NCI-H2171 (cell line): ENCODE measurements at regions not wholly inside any gene's neighbourhood (a gene's known extent, or its start where the extent isn't known, plus 50 kb on each side); places are given as distances from the start of the nearest gene placed in this dataset.

Source experiments
- DNase-seq: peaks from one replicate; lab custom pipeline; 2025; lab: John Stamatoyannopoulos, UW

DNA sequence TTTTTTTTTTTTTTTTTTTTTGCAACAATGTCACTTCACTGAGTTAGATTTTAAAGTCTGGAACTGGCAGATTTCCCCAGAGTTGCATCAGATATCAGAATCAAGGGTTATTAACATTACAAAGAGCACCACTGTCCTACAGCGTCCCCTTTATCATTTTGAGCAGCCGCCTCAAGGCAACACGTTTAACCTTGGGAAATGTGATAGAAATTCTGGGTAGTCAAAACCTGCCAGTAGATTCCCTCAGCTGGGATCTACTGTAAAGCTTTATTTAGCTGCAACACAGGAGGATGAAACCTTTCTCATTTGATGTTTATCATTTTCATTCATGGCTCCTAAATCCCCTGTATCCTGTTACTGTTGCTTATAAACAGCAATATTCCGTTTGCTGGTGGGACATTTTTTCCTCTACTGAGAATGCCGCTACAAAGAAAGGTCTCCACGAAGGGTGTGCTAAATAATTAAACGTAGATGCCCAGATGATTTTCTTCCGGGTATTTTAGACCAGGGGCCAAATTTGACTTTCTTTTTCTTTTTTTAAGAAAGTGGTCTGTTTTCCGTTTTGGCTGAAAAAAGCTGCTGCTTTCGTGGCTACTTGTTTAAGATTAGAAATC is 436.1 kb upstream of the GOT2 start:
- no peak for DNase-seq

DNA sequence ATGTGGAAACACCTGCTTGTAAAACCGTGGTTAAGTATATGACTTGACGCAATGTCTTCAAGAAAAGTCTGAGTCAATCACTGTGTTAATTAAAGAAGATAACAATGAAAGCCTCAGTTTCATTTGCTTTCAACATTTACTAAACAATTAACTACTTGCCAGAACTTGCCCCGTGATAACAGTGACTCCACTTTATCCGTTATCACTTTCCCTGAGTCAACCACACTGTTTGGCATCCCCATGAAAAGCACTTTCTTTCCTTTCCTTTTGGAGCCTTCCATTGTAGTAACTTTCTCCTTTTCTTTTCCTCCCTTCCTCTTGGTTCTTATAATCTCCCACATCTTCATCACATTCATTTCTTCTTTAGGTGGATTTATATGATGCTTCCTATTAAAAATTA is 435.1 kb upstream of the GOT2 start:
- DNase-seq = no peak

DNA sequence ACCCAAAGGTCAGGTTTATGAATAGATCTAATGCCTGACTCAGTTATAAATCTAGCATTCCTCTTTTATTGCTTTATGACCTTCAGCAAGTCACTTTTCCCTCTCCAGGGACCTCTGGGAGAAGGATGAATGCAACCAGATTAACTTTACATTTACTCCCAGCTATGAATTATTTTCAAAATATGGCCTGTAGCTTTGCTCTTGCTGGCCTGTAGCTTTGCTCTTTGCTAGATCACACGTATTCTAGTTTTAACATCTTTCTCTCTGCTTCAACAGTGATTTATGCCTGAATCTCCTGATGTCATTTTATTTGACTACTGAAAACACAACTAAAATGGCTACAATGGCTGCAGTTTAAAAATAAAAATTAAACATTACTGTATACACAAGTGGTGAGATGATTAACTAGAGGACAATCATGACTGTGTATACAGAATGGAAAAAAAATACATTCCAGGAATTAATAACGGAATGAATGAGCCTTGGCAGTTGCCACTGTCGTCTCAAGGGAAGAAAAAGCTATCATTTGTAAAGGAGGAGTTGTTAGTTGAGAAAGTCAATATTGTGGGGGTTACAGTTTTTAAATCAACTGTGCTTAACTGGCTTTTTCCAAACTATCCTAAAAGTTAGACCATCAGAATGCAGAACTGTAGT is 434.5 kb upstream of the GOT2 start:
- no peak for DNase-seq

DNA sequence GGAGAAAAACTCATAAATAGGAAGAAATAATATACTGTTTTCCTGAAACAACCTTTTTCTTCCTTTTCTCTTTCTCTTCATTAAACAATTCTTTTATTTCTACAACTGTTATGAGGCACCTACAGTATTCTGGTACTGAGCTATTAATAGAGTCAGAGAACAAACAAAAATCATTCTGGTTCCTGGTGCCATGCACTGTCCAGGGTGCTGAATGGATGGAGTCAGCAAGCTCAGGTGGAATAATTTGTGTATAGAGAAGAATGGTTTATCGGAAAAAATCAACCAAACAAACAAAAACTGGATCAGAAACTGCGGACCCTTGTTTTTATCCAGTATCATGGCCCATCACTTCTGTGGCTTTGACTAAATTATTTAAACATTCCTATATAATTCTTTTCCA is 430.3 kb upstream of the GOT2 start:
- no peak for DNase-seq

DNA sequence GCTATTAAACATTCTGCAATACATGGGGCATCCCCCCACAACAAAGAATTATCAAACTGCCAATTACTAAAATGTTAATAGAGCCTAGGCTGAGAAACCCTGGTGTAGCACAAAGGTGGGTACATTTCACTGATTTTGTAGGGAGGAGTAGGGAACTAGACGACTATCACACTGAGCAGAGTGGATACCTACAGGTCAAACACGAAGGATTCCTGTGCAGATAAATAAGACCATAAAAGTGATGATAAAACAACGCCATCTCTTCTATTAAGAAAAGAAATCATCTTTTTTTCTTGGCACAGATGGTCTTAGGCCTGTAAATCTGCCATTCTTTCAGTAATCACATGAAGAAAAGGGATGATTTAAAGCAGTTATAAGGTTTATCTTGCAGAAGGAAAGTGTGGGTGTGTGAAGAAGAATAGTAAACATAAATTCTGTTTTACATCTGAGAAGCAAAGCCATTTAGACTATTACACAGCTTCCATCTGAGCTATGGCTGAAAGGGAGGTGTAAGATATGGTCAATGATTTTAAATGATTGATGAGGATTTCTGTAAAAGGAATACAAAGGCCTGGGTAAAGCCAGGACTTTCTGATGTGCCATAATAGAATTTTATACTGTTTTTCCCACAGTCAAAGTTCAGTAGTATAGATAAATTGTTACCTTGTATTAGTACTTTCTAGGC is 429.4 kb upstream of the GOT2 start:
- no peak for DNase-seq

DNA sequence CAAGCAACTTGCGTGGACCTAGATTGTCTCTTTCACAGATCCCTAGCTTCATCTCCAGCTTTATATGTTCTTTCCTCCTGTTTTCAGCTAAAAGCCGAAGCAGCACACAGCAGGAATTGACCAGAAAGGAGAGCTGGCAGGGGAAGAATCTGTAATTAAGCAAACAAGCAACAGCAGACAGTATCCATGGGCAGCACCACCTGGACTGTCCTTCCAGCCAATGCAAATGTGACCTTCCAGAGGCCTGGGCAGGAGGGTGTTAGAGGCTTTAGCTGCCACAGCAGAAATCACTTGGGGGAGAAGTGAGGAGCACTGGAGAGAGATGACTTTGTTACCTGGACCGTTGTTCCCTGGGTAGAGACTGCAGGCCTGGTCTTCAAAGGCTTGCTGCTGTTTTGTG is 427.6 kb upstream of the GOT2 start:
- DNase-seq = no peak

DNA sequence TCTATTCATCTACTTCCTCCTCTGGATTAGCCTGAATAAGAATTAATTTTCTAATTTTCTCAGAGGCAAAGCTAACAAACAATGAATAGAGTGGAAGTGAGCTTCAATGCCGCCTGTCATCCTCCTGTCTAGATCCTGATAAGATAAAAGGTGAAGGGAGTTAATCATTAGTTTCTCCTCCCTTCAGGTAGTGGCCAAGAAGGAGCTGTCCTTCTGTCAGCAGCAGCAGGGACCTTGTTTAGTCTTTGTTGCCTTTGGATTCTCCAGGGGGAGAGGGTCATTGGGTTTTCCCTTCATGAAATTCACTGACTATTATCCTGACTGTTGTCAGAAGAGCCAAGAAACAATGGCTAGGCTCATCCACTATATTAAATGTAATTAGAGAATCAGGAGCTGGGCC is 420.2 kb upstream of the GOT2 start:
- no peak for DNase-seq

DNA sequence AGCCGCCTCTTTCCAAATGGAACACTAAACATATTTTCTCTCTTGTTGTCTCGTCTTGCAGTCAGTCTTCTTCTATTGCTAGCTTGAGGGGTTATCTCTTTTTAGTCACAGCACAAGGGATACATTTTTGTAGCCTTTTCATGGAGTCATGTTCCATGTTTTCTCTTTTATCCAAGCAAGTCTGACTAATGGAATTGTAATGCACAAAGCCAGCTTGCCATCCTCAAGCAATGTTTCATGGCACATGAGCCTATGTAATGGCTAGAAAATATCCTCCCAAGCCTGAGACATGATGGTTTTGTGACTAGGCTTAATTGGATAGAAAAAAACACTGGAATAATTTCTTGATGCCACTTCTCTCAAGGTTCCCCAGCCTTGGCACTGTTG is 414.6 kb upstream of the GOT2 start:
- DNase-seq = no peak

DNA sequence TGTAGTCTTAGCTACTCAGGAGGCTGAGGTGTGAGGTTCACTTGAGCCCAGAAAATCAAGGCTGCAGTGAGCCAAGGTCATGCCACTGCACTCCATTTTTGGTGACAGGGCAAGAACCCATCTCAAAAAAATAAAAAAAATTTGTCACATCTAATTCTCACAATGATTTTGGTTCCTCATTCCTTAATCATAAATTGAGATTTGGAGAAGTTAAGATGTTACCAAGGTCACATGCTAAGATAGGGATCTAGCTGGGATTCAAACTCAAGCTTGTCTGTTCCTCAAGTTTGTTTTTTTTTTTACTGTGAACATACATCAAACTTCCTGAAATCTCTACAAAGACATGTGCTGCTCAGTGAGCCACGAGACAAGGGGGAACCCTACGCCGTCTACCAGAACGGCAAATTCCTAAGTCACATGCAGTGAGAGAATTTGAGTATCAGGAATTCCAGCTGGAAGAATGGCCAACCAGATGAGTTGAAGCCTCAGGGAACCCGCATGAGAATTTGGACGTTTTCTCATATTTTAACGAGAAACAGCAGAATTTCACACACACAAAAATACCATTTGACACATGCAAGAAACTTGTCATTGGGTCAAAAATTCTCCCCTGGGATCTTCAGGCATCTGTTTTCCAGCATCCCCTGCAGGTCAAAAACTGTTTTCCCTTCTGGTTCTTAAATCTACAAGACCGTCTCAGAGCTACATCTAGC is 414.1 kb upstream of the GOT2 start:
- DNase-seq = no peak

DNA sequence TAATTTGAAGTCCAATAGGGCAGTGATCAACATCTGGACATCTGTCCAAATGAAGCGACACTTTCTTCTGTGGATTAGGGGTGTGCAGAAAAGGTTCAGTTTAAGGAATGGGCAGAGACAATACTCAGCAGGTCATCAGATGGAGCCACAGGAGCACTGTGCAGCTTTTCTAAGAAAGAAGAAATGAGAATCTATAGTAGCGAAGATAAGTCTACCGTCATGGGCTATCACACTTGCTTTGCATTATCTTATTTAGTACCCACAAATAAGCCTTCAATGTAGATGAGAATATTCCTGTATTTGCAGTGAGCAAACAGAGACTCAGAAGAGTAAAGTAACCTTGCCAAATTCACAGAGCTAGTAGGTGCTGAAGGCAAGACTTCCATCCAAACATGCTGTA is 412.0 kb upstream of the GOT2 start:
- DNase-seq = no peak

DNA sequence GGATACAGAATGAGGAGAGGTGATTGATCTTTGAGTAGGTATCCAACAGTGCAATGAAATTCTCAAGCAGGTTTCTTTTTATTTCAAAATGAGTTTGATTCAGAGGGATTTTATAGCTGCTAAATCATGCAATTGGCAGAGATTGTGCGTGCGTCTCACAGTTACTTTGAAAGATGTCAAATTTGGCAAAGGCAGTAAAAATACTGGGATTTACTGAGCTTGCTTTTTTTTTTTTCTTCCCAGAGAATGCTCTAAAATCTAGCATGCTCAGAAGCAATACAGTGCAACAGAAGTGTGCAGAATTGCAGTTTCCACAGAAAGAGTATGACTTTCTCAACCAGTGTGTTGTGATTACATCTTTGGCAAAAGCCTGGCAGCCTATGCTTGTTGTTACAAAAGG is 410.7 kb upstream of the GOT2 start:
- no peak for DNase-seq

DNA sequence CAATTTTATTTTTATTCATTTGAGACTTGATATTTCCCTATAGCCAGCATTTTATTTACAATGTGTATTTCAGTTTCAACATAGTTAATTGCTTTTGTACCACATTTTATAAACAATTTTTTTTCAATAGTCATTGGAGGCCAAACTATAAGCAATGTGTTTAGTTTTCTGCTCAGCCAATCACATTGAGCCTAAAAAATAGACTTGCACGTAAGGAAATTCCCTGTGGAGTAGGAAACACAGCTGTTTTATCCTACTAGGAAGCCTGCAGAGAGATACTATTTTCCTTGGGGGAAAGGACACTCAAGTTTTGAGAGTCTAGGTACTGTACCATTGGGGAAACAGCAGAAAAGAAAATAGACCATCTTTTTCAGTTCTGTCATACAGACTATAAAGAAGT is 410.2 kb upstream of the GOT2 start:
- no peak for DNase-seq

DNA sequence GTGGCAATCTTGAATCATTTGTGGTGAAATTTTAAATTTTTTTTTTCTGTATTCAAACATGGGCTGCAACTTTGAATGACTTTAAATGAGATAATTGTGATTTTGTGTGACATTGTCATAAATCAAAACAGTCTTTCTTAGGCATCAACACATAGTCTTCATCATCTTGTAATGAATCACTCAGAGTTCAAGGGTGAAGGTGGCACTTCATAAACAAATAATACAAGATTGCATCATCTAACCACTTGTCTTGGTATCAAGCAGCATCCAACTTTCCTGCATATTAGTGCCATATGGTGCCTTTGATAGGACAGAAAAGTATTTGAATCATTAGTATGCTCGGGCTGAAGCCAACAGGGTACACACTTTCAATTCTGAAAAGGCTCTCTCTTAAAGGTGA is 392.4 kb upstream of the GOT2 start:
- no peak for DNase-seq

DNA sequence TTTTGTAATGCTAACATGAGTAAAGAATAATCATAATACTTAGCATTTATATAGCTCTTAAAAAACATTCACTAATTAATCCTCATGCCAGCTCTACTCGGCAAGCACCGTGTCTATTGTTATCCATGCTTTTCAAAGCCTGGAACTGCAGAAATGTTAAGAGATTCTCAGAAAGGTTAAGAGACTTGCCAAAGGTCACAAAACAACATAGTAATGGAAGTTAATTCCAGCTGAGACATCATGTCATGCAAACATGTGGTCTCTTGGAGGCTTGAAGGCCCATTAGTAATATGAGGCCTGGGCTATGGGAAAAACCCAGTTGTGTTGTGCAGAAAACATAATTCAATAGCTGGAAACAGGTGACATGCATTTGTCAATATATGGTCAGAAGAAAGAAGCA is 389.9 kb upstream of the GOT2 start:
- DNase-seq = no peak

DNA sequence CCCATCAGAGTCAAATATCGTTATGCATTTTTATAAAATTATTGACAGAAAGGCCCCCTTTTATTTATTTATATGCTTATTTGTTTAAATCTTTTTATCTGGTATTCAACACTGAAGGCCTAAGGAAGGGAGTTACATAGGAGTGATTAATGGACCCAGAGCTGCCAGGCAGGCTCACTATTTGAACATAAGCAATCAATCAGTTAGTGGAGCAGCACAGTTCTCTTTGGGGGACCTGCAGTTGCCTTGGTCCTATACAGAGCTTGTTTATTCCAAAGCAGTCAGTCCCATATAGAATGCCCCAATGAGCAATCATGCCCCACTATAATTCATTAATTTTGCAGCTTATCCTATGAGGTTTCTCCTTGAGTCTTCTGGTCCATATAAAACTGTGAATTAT is 389.4 kb upstream of the GOT2 start:
- no peak for DNase-seq

DNA sequence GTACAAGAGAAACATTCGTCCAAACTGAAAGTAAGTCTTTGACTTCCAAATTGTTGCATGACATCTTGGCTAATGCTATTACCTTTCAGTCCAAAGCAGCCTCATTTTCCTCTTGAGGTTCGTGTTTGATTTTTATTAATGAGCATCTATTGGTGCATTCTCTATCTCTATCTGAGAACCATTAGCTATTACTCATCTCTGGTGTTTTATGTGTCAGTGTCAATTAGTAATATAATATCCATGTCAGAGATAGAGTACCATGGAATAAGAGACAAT is 388.1 kb upstream of the GOT2 start:
- DNase-seq = no peak

DNA sequence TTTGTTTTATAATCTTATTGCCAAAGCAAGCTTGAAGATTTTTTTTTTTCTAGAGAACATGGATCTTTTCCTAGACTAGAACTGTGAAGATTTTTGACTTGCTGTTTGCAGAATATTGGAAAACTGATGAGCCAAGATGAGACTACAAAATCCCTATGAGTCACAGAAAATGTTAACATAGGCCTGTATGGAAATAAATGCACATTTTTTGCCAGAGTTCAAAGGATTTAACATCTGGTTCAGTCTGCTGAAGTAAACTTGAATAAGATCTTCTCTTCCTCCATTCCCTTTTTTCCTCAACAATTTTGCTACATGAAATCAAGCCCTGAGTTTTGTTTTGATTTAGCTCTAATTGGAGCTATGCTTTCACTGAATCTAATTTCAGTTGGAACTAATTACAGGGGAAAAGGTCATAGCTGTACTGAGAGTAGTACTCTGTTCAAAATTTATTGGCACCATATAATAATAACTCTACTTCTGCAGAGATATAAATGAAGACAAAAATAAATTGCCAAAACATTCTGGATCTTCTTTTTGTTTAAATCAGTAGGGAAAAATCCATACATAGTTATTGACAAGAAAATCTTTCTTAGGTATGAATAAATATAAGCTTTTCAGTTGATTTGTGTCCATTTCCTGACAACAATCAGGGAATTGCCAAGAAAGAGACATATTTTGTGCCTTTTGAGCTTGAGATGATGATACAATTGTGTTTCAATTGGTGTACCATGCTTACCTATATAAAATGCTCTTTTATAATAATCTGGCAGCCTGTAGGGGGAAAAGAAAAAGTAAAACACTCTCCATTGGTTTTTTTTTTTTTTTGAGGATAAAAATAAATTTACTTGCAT is 387.5 kb upstream of the GOT2 start:
- no peak for DNase-seq

DNA sequence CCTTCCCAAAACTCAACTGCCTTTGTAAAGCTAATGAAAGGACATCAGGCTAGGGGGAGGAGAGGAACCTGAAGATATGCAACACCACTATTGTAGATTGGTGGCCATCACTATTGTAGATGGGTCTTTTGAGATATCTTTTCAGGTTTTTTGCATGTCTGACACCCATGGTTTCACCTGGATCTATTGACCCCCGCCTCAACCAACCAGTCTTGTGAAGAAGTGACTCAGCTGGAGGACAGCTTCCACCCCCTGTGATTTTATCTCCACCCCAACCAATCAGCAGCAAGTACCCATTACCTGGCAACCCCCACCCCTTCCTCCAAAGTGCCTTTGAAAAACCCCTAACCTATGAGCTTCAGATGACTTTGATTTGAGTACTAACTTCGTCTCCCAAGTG is 382.6 kb upstream of the GOT2 start:
- DNase-seq = no peak

DNA sequence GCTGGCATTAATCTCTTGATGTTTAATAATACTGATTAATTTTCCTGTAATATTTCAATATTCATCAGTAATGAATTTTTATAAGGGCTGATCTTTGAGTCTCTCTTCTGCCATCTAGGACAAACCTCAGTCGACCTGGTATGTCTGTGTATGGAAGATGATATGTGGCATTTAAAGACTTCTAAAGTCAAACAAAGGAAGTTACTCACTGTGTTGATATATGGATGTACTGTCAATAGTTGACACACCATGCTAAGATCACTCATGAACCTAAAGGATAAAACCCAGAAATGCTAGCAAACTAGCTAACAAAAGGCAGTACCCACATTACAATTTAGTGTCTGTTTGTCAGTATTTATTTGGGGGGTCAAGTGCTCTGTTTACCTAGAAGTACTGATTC is 380.7 kb upstream of the GOT2 start:
- DNase-seq = no peak

DNA sequence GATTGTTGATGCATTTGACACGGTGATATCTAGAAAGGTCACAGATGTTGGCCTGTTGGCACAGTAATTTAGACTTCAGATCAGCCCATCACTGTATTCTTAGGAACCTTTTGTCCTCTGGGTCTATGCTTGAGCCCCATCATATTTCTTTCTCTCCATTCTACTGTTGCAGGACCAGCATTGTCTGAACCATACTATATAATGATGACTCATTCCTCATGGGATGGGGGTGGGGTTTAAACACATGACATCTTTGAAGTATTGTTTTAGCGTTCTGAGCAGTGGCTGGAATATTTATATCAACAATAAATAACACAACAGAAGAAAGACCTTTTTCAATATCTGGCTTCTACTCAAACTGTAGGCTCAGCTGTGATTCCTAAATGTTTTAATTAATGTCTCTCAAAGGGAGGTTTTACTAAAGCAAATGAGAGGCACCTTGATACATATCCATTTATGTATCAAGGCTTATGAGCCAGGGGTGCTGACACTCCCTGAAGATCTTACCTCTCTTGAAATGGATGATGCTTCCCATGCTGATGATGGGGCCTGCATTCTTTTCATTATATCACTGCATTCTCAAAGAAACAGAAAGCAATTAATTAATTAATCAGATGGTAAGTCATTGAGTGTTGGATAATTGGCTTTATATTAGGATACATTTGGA is 379.0 kb upstream of the GOT2 start:
- no peak for DNase-seq

DNA sequence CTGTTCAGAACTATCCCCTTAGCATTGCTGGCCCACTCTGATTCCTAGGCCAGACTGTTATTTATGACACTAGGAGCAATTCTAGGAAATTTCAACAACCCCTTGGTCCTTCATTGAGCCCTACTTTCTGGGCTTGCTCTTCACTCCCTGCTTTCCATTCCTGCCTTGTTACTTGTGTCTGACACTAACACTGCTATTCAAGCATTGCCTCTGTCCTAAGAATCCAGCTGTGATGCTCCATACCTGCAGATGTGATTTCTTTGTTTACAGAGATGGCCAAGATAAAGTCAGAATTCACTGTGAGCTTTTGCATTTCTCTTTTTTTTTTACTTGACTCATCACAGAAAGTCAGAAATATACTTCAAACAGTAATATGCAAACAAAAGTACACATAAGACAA is 377.2 kb upstream of the GOT2 start:
- no peak for DNase-seq

DNA sequence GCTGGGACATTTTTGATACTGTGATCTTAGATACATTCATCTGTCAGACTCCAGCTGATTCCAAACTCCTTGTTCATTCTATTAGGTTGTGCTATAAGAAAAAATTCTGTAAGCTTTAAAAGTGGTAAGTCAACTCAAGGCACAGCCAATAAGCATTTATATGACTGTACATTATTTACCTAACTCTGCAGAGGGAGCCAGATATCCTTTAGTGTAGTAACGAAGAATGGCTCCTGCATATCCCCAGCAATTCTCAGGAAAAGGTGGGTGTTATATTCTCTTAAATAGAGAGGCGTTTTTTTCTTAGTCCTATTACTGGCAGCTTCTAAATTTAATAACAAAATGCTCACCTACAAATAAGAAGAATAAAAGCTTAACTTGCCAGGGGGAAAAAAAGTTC is 374.3 kb upstream of the GOT2 start:
- DNase-seq = no peak
